GM23248 (cell line): ENCODE measurements at regions not wholly inside any gene's neighbourhood (a gene's known extent, or its start where the extent isn't known, plus 50 kb on each side); places are given as distances from the start of the nearest gene placed in this dataset.
"Not testable (repeated sequence)": the region's sequence is repeated elsewhere in the genome, so short reads cannot be mapped to it uniquely, and the experiment has no call there.

Source experiments
- DNase-seq: peaks from one replicate; pipeline ENCODE4 v3.0.0-alpha.2; 2015
- H2AFZ ChIP-seq: fragments of 200-600 bp; sonication (generic); 2 replicates; pipeline ENCODE4 v1.6.1; 2016; ENCODE audit warnings: antibody characterized with exemption
- H3F3A ChIP-seq: fragments of 200-600 bp; sonication (generic); 2 replicates; pipeline ENCODE4 v1.6.1; 2016; ENCODE audit warnings: mild to moderate bottlenecking, antibody characterized with exemption, mixed run types; ENCODE audit not compliant: insufficient read depth
- H3K27ac ChIP-seq: fragments of 200-600 bp; sonication (generic); 2 replicates; pipeline ENCODE4 v1.5.1; 2016; ENCODE audit warnings: mild to moderate bottlenecking
- H3K27me3 ChIP-seq: fragments of 200-600 bp; sonication (generic); replicated peaks from 2 replicates; pipeline ENCODE4 v1.6.1; 2016; ENCODE audit warnings: mild to moderate bottlenecking; ENCODE audit not compliant: insufficient read depth
- H3K36me3 ChIP-seq: fragments of 200-600 bp; sonication (generic); 2 replicates; pipeline ENCODE4 v1.6.1; 2016; ENCODE audit warnings: low read depth, mild to moderate bottlenecking
- H3K4me1 ChIP-seq: fragments of 200-600 bp; sonication (generic); 2 replicates; pipeline ENCODE4 v1.6.1; 2016; ENCODE audit warnings: mild to moderate bottlenecking; ENCODE audit not compliant: insufficient read depth
- H3K4me2 ChIP-seq: fragments of 200-600 bp; sonication (generic); one replicate; pipeline ENCODE4 v1.6.1; 2016; ENCODE audit warnings: mild to moderate bottlenecking; ENCODE audit not compliant: unreplicated experiment
- H3K4me3 ChIP-seq: fragments of 200-600 bp; sonication (generic); 2 replicates; pipeline ENCODE4 v1.5.1; 2016; ENCODE audit warnings: mild to moderate bottlenecking
- H3K79me2 ChIP-seq: fragments of 200-600 bp; sonication (generic); 2 replicates; pipeline ENCODE4 v1.6.1; 2016; ENCODE audit warnings: mild to moderate bottlenecking; ENCODE audit not compliant: insufficient read depth
- H3K9ac ChIP-seq: fragments of 200-600 bp; sonication (generic); 2 replicates; pipeline ENCODE4 v1.6.1; 2016; ENCODE audit warnings: mild to moderate bottlenecking
- H3K9me2 ChIP-seq: fragments of 200-600 bp; sonication (generic); 2 replicates; pipeline ENCODE4 v1.6.1; 2016; ENCODE audit warnings: mixed run types, mild to moderate bottlenecking, moderate library complexity; ENCODE audit not compliant: insufficient read depth
- H3K9me3 ChIP-seq: fragments of 200-600 bp; sonication (generic); one replicate; pipeline ENCODE4 v1.6.1; 2017; ENCODE audit warnings: low read depth
- H4K20me1 ChIP-seq: fragments of 200-600 bp; sonication (generic); 2 replicates; pipeline ENCODE4 v1.6.0; 2016; ENCODE audit not compliant: insufficient read depth
- EZH2 ChIP-seq: fragments of 200-600 bp; sonication (generic); IDR thresholded peaks from 2 replicates; pipeline ENCODE4 v1.6.1; 2018; ENCODE audit warnings: antibody characterized with exemption, mild to moderate bottlenecking; ENCODE audit not compliant: insufficient read depth, poor library complexity, severe bottlenecking
- EZH2phosphoT487 ChIP-seq: fragments of 200-600 bp; sonication (generic); IDR thresholded peaks from 2 replicates; pipeline ENCODE4 v1.6.1; 2018; ENCODE audit warnings: antibody characterized with exemption, moderate library complexity, mild to moderate bottlenecking, low read depth; ENCODE audit not compliant: insufficient read depth
- WGBS, 2 experiments: methylation state at CpG; one replicate each; pipeline ENCODE4 v1.1.6; 2015 to 2017; ENCODE audit warnings: low lambda C conversion rate in 2 of 2, low coverage in 1 of 2; ENCODE audit errors: missing lambda C conversion rate in 2 of 2; 5-methylcytosine and 5-hydroxymethylcytosine counted together
- in situ Hi-C: fragments of 300-500 bp; cut with MboI; formaldehyde crosslinking; loops from 2 replicates; pipeline ENCODE4 v1.15.0; 2020

DNA sequence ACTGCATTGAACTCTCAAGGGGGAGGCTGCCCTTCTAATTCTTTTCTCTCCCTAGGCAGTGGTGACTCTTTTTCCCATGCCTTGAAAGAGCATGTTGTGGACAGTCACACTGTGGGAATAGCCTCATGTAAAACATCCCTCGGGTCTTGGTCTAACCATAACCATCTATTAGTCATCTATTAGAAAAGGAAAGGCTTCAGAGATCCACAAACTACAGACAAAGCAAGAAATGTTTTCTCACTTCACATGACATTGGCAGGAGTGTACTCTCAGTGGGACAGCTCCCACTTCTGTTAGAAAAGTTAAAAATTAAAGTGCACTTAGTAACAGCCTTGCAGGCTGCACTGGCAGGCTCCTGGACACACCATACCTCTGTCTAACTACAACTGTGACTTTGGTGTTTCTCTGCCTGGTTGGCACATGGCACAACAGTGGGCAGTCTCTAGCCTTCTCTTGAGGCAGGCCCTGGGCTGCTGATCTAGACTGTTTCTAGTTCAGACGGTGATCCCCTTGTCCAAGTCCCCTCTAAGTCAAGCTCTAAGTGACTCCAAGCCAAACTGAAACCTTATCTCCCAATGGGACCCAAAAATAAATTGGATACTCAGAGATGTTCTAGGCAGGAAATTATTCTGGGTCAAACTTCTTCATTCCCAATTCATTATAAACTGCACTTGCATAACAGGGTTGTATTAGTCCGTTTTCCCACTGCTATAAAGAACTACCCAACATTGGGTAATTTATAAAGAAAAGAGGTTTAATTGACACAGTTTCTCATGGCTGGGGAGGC is 57.9 kb upstream of the ITGB1 start:
- H3K4me2 ChIP-seq = peak overlapping the region; percentile 36
- DNase-seq = peak; percentile 87
- H3K9ac ChIP-seq = no peak overlapping the region; the same call in 1 of the 2 replicates
- H3K4me3 ChIP-seq = no peak overlapping the region
- in situ Hi-C loops = no loop called here
- no peak for TF ChIP-seq EZH2phosphoT487
- no peak for TF ChIP-seq EZH2
- H3K79me2 ChIP-seq = no peaks in the 10 kb centered on the region
- no peak overlapping the region for H2AFZ ChIP-seq
- no peaks in the 10 kb centered on the region for H3K36me3 ChIP-seq
- H3K27me3 ChIP-seq = no peaks in the 10 kb centered on the region
- no peaks in the 10 kb centered on the region for H3K9me2 ChIP-seq
- H3K27ac ChIP-seq = peak overlapping the region; percentile 37
- no peaks in the 10 kb centered on the region for H4K20me1 ChIP-seq
- no peaks in the 10 kb centered on the region for H3K9me3 ChIP-seq
- H3K4me1 ChIP-seq = peaks cover 16% of the 10 kb centered on the region
- WGBS, 2 experiments = 64 to 65% methylated on average over 3 of the region's 3 CpGs
- H3F3A ChIP-seq = peaks cover 25% of the 10 kb centered on the region

DNA sequence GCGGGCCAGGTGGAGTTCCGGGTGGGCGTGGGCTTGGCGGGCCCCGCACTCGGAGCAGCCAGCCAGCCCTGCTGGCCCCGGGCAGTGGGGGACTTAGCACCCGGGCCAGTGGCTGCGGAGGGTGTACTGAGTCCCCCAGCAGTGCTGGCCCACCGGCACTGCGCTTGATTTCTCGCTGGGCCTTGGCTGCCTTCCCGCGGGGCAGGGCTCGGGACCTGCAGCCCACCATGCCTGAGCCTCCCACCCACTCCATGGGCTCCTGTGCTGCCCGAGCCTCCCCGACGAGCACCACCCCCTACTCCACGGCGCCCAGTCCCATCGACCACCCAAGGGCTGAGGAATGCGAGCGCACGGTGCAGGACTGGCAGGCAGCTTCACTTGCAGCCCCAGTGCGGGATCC is 55.3 kb upstream of the ITGB1 start:
- DNase-seq, H3K9me3 ChIP-seq, H3K4me2 ChIP-seq, H3K9me2 ChIP-seq, H4K20me1 ChIP-seq, in situ Hi-C loops, H3K9ac ChIP-seq, H3K27ac ChIP-seq, H3K79me2 ChIP-seq, H3K4me3 ChIP-seq, H3K27me3 ChIP-seq, H3K36me3 ChIP-seq, H2AFZ ChIP-seq: not testable (repeated sequence)
- Histone ChIP-seq H3F3A (peaks cover 46% of the 10 kb centered on the region), H3K4me1 (peaks cover 40% of the 10 kb centered on the region)
- WGBS, 2 experiments = 88 to 89% methylated on average over 14 to 18 of the region's 25 CpGs

DNA sequence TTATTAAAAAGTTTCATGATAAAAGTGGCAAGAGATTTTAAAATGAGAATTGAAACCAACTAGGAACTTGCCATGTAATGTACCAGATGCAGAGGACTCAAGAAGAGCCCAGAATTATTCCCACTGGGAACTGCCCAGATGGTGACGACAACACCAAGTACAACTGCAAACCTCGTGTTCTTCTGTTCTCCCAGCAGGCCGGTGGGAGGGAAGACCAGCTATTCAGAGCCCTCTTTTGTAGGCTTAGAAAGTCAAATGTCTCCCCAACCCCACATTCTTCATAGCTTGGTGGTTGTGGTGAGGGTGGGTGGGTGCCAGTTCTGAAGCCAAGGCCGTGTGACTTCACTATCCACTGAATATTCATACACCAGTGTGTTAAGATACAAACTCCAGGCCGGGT is 54.3 kb upstream of the ITGB1 start:
- TF ChIP-seq EZH2 = no peak
- no peak for TF ChIP-seq EZH2phosphoT487
- no peak overlapping the region for H3K4me2 ChIP-seq
- H3K9me3 ChIP-seq = no peaks in the 10 kb centered on the region
- no peak overlapping the region for H3K9ac ChIP-seq
- in situ Hi-C loops = no loop called here
- peaks cover 49% of the 10 kb centered on the region for H3F3A ChIP-seq
- H3K27me3 ChIP-seq = no peaks in the 10 kb centered on the region
- no peak for DNase-seq
- H2AFZ ChIP-seq = no peak overlapping the region
- no peak overlapping the region for H3K27ac ChIP-seq
- no peaks in the 10 kb centered on the region for H4K20me1 ChIP-seq
- 66 to 72% methylated on average over 5 of the region's 5 CpGs for WGBS, 2 experiments
- H3K79me2 ChIP-seq = peaks cover 8% of the 10 kb centered on the region
- no peak overlapping the region for H3K4me3 ChIP-seq
- H3K4me1 ChIP-seq = peaks cover 40% of the 10 kb centered on the region
- no peaks in the 10 kb centered on the region for H3K9me2 ChIP-seq
- H3K36me3 ChIP-seq = no peaks in the 10 kb centered on the region

DNA sequence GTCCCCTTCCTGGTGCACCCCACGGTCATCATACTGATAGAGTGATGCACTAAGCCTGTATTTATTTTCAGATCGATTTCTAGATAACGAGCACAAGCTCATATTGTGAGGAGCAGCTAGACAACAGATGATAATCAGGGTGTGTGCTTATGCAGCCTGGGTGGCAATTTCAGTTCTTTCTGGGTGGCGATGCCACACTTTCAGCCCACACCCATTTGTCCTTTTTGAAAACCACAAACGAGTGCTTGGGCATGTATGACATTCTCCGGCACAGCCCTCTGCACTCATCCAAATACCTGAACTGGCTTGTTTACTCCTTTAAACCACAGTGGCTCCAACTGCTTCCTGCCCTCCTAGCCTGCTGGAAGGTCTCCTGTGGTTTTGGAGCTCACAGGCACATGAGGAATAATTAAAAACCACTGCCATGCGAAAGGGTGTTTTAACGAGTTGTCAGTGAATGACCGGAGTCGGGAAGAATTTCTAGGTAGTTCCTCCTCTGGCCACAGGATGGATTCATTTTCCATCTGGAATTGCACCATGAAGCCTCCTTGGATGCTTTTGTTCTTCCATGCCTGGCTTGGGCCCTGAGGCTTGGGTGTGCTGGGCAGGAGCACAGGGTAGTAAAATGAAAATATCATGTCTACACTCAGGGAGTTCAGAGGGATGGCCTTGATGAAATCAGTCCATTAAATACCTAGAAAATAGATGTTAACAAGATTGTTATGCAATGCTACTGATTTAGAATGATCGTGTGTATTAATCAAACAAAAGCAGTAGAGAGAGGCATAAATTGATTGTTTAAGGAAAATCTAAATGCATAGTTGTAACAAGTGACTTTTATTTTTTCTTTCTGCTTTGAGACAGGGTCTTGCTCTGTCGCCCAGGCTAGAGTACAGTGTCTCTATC is 52.4 kb upstream of the ITGB1 start:
- H3K27ac ChIP-seq = peak overlapping the region; percentile 71
- H3K4me1 ChIP-seq = peaks cover 45% of the 10 kb centered on the region
- peak overlapping the region; percentile 57 for H3K9ac ChIP-seq
- H3K4me2 ChIP-seq = peak overlapping the region; percentile 45
- 25 to 30% methylated on average over 12 of the region's 12 CpGs for WGBS, 2 experiments
- peak; percentile 89 for DNase-seq
- H3K36me3 ChIP-seq = no peaks in the 10 kb centered on the region
- TF ChIP-seq EZH2phosphoT487 (0 out of 2 replicates have a peak, but pooled peaks have one; percentile 53), EZH2 (no peak)
- H3K9me3 ChIP-seq = no peaks in the 10 kb centered on the region
- H3K9me2 ChIP-seq = no peaks in the 10 kb centered on the region
- peaks cover 55% of the 10 kb centered on the region for H3F3A ChIP-seq
- in situ Hi-C loops = no loop called here
- H3K79me2 ChIP-seq = peaks cover 17% of the 10 kb centered on the region
- H3K27me3 ChIP-seq = no peaks in the 10 kb centered on the region
- H3K4me3 ChIP-seq = peak overlapping the region; percentile 34
- peak overlapping the region; percentile 25; the same call in 1 of the 2 replicates for H2AFZ ChIP-seq
- no peaks in the 10 kb centered on the region for H4K20me1 ChIP-seq
